ENCODE measurements at regions not wholly inside any gene's neighbourhood (a gene's known extent, or its start where the extent isn't known, plus 50 kb on each side); places are given as distances from the start of the nearest gene placed in this dataset.
"Not testable (repeated sequence)": the region's sequence is repeated elsewhere in the genome, so short reads cannot be mapped to it uniquely, and the experiment has no call there.

GRCh38 chr5:61229416-61229815 is 67.1 kb upstream of the SMIM15 start:
- no peak overlapping the region for H3K27ac ChIP-seq
- H3K27me3 ChIP-seq: no peaks in the 10 kb centered on the region
- H3K36me3 ChIP-seq: no peaks in the 10 kb centered on the region
- ATAC-seq (ENCODE audit: low FRiP score in 2 of 2): no peak
- 70 to 74% methylated on average over 6 of the region's 6 CpGs for WGBS, 2 donors
- peaks cover 0 to 14% (median 2%) of the 10 kb centered on the region in 4 donors for H3K4me1 ChIP-seq
- peak in 1 of 2 donors; percentile 22 for DNase-seq
- TF ChIP-seq CTCF (IDR thresholded peaks at IDR 0.05) (no peak), POLR2A (IDR thresholded peaks at IDR 0.05) (no peak), POLR2AphosphoS5 (IDR thresholded peaks at IDR 0.05) (no peak), EP300 (IDR thresholded peaks at IDR 0.05) (no peak)
- H3K4me3 ChIP-seq: no peak overlapping the region
- H3K9me3 ChIP-seq: peaks cover 0 to 5% (median 0%) of the 10 kb centered on the region in 4 donors

GRCh38 chr5:61230492-61230891 is 68.2 kb upstream of the SMIM15 start:
- 82 to 94% methylated on average over 3 of the region's 3 CpGs for WGBS, 2 donors
- Histone ChIP-seq H3K27ac (no peak overlapping the region), H3K27me3 (no peaks in the 10 kb centered on the region), H3K4me3 (no peak overlapping the region), H3K9me3 (peaks cover 0 to 5% (median 0%) of the 10 kb centered on the region in 4 donors), H3K4me1 (peaks cover 0 to 14% (median 2%) of the 10 kb centered on the region in 4 donors), H3K36me3 (no peaks in the 10 kb centered on the region)
- TF ChIP-seq EP300 (IDR thresholded peaks at IDR 0.05): no peak
- TF ChIP-seq POLR2A (IDR thresholded peaks at IDR 0.05): no peak
- no peak for TF ChIP-seq CTCF (IDR thresholded peaks at IDR 0.05)
- no peak for TF ChIP-seq POLR2AphosphoS5 (IDR thresholded peaks at IDR 0.05)
- ATAC-seq (ENCODE audit: low FRiP score in 2 of 2) (peak in 1 of 2 donors; percentile 5), DNase-seq (no peak)

GRCh38 chr5:61231813-61232212 is 69.5 kb upstream of the SMIM15 start:
- TF ChIP-seq EP300 (IDR thresholded peaks at IDR 0.05) (no peak), CTCF (IDR thresholded peaks at IDR 0.05) (no peak), POLR2AphosphoS5 (IDR thresholded peaks at IDR 0.05) (no peak), POLR2A (IDR thresholded peaks at IDR 0.05) (no peak)
- no peaks in the 10 kb centered on the region for H3K27me3 ChIP-seq
- ATAC-seq (ENCODE audit: low FRiP score in 2 of 2) (no peak), DNase-seq (no peak)
- no peaks in the 10 kb centered on the region for H3K36me3 ChIP-seq
- peaks cover 0 to 5% (median 0%) of the 10 kb centered on the region in 4 donors for H3K9me3 ChIP-seq
- H3K4me3 ChIP-seq: no peak overlapping the region
- H3K4me1 ChIP-seq: peaks cover 0 to 14% (median 2%) of the 10 kb centered on the region in 4 donors
- H3K27ac ChIP-seq: no peak overlapping the region

GRCh38 chr5:61232490-61233050 is 70.3 kb upstream of the SMIM15 start:
- no peak for DNase-seq
- Histone ChIP-seq H3K27me3 (no peaks in the 10 kb centered on the region), H3K4me1 (peaks cover 0 to 14% (median 2%) of the 10 kb centered on the region in 4 donors), H3K4me3 (no peak overlapping the region), H3K27ac (no peak overlapping the region), H3K36me3 (no peaks in the 10 kb centered on the region), H3K9me3 (peaks cover 0 to 5% (median 0%) of the 10 kb centered on the region in 4 donors)
- ATAC-seq (ENCODE audit: low FRiP score in 2 of 2): no peak
- TF ChIP-seq EP300 (IDR thresholded peaks at IDR 0.05) (no peak), CTCF (IDR thresholded peaks at IDR 0.05) (no peak), POLR2AphosphoS5 (IDR thresholded peaks at IDR 0.05) (no peak)
- WGBS, 2 donors: 62 to 87% methylated on average over 3 of the region's 3 CpGs

- TF ChIP-seq EP300 (IDR thresholded peaks at IDR 0.05) (no peak), CTCF (IDR thresholded peaks at IDR 0.05) (no peak), POLR2AphosphoS5 (IDR thresholded peaks at IDR 0.05) (no peak), POLR2A (IDR thresholded peaks at IDR 0.05) (no peak)
- ATAC-seq (ENCODE audit: low FRiP score in 2 of 2): no peak
Measured at GRCh38 chr5:61234019-61234418, 71.8 kb upstream of the SMIM15 start.

GRCh38 chr5:61236715-61237114 is 74.4 kb upstream of the SMIM15 start:
- H3K4me1 ChIP-seq; DNase-seq; H3K27ac ChIP-seq; H3K36me3 ChIP-seq; H3K4me3 ChIP-seq; H3K9me3 ChIP-seq; ATAC-seq (ENCODE audit: low FRiP score in 2 of 2); H3K27me3 ChIP-seq: not testable (repeated sequence)
- 69 to 95% methylated on average over 3 of the region's 3 CpGs for WGBS, 2 donors

More at GRCh38 chr5:61234019-61234418, 71.8 kb upstream of the SMIM15 start:
- no peaks in the 10 kb centered on the region for H3K27me3 ChIP-seq
- H3K27ac ChIP-seq: no peak overlapping the region
- peaks cover 0 to 3% (median 0%) of the 10 kb centered on the region in 4 donors for H3K4me1 ChIP-seq
- no peak for DNase-seq
- no peaks in the 10 kb centered on the region for H3K36me3 ChIP-seq
- WGBS, 2 donors: 73 to 83% methylated on average over 4 of the region's 4 CpGs
- peaks cover 0 to 5% (median 1%) of the 10 kb centered on the region in 4 donors for H3K9me3 ChIP-seq
- no peak overlapping the region for H3K4me3 ChIP-seq
